ENCODE measurements at regions not wholly inside any gene's neighbourhood (a gene's known extent, or its start where the extent isn't known, plus 50 kb on each side); places are given as distances from the start of the nearest gene placed in this dataset.
"Not testable (repeated sequence)": the region's sequence is repeated elsewhere in the genome, so short reads cannot be mapped to it uniquely, and the experiment has no call there.

GRCh38 chr2:59756150-59756549 lies 797.3 kb downstream of the BCL11A start:
- no peak for DNase-seq

- DNase-seq, result no peak
Measured at GRCh38 chr2:59754011-59754735, 799.3 kb downstream of the BCL11A start.

DNA sequence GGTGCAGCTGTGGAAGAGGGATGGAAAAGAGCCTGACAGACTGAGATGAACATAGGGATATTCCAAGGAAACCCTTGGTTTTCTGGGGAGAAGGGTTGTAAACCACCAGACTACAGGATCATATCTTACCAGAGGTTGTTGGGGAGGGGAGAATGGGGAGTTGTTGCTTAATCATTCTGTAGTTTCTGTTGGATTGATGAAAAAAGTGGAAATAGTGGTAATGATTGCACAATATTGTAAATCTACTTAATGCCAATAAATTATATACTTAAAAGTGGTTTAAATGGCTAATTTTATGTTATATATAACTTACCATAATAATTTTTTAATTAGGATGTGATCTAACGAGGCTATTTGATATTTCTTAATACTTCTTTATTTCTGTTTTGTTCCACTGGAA lies 800.9 kb downstream of the BCL11A start:
- no peak for DNase-seq

- no peak for DNase-seq
Measured at GRCh38 chr2:59752071-59752470, 801.4 kb downstream of the BCL11A start.

- not testable (repeated sequence) for DNase-seq
Measured at GRCh38 chr2:59751214-59751613, 802.2 kb downstream of the BCL11A start.

GRCh38 chr2:59746291-59746690 lies 807.2 kb downstream of the BCL11A start:
- DNase-seq, result no peak

- DNase-seq, result no peak
Measured at GRCh38 chr2:59745085-59745484, 808.4 kb downstream of the BCL11A start.

DNA sequence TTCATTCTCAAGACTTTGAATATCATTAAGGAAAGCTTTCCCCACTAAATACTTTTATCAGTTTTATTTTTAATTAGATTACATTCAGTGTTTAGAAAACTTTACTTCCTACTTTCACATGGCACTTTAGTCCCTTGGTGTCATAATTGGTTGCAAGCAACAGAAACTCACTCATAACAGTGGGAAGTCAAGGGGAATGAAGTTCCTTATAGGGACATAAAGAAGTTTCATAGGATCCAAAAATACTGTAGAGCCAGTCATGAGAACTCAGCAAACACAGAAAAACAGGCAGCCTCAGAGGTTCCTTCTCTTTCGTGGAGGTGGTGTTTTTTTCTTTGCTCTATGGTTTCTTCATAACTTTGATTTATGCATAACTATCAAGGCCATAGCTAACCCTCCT lies 809.0 kb downstream of the BCL11A start:
- no peak for DNase-seq

DNA sequence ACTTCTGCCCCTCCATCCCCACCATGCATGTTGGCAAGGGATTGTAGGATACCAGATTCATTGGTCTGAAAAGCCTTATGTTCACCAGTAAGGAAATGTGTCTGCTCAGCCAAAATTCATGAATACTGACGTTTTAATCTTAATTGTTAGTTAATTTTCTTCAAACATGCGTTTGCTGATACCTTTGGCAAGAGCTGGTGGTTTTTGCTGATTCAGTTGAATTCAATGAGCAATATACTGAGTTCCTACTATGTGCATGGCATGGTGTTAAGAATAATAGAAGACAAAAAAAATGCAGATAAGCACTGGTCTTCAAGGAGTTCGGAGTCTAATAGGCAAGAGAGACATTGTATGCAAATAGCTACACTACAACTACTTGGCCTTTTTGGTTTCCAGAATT lies 811.6 kb downstream of the BCL11A start:
- DNase-seq, result no peak

GRCh38 chr2:59739166-59739565 lies 814.3 kb downstream of the BCL11A start:
- DNase-seq, result no peak

GRCh38 chr2:59737299-59737698 lies 816.2 kb downstream of the BCL11A start:
- DNase-seq, result no peak

GRCh38 chr2:59734743-59735142 lies 818.7 kb downstream of the BCL11A start:
- no peak for DNase-seq

DNA sequence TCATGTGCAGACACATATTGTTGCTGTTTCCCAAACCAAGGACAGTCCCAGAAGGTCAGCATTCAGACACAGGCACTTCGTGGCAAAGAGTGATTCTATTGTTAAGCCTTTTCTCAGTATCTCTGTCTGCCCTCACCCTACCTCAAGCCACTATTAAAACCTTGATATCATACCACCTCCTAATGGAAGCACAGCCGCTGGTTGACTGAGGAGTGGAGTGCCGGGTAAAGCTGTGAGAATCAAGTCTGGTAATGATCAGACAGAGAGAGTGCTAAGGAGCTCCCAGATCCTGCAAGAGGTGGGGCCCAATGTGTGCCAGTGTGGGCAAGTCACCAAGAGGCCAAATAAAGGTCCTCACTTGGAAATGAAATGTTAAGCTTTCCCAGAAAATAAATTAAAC lies 819.5 kb downstream of the BCL11A start:
- DNase-seq, result no peak

DNA sequence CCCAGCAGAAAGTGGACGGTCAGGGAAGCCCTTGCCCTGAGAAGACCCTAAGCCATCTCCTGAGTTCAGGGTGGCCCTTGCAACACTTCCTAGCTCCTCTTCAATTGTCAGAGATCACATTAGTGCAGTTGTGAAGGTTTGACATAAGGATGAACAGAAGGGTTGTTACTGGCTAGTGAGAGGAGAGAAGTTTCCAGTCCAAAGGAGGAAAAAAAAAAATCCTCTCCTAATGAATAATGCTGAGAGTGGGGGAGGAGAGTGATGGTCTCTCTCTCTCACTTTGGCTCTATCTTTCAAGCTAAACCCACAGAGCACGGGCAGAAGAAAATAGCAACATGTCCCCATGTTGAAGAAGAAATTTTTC lies 819.9 kb downstream of the BCL11A start:
- DNase-seq, result no peak

DNA sequence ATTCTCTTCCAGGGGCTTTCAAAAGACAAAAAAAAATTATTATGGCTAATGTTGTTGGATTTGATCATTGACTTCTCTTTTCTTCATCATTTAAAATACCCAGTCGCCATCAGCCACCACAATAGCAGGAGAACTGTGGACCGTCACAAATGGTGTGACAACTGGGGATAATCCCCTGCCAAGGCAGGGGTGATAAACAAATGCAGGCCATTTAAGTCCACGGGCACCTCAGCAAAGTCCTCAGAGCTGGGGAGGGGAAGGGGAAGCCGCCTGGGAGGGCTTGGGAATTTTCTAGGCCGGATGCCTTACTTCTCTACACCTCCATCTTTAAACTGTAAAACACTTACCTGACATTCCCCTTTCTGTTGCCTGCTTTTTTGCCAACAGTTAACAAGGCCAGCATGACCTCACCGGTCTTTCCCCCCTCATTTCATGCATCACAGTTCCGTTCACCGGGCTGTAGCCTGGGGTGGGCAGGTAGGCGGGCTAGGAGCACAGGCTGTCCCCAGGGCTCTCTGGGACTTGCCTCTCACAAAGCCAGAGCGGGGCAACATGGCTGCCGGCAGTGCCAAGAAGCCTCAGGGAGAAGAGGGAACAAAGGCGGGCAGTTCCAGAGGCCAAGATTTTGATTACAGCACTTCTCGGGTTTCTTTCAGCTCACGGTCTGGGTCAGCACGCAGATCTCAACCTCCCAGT lies 820.4 kb downstream of the BCL11A start:
- DNase-seq, result no peak

- no peak for DNase-seq
Measured at GRCh38 chr2:59727121-59727590, 826.3 kb downstream of the BCL11A start.

GRCh38 chr2:59726228-59727120 lies 827.0 kb downstream of the BCL11A start:
- DNase-seq, result no peak

- DNase-seq, result no peak
Measured at GRCh38 chr2:59724746-59725145, 828.7 kb downstream of the BCL11A start.

DNA sequence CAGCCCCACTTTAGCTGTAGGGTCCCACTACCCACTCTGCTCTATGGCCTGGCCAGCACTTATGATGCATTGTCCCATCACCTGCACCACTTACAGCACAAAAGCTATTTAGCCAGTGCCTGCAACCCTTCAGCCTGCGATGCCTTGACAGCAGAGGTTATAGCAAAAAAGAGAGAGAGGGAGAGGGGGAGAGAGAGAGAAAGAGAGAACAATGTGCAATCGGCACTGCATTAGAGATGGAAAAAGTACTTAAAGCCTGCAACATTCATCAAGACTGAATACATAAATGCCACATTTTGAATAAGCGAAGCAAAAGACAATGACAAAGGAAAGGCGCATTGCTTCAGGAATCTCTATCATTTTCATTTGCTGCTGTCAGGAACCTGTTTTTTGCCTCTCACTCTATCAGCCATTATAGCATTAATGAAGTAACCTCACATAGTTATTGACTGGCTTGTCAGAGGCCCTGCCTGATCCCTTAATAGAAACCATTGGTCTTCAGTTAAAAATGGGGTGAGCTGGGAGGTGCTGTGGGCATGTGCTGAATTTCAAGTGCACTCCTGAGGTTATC lies 833.1 kb downstream of the BCL11A start:
- DNase-seq, result no peak

- no peak for DNase-seq
Measured at GRCh38 chr2:59713577-59713976, 839.9 kb downstream of the BCL11A start.

GRCh38 chr2:59711121-59711520 lies 842.3 kb downstream of the BCL11A start:
- no peak for DNase-seq

- DNase-seq, result no peak
Measured at GRCh38 chr2:59706729-59707128, 846.7 kb downstream of the BCL11A start.

- DNase-seq, result no peak
Measured at GRCh38 chr2:59703796-59704195, 849.7 kb downstream of the BCL11A start.

All from NCI-H2107 (cell line).